Endodermal cell (in vitro differentiated cells): ENCODE measurements at regions not wholly inside any gene's neighbourhood (a gene's known extent, or its start where the extent isn't known, plus 50 kb on each side); places are given as distances from the start of the nearest gene placed in this dataset.
A peak's percentile ranks its signal among the peaks of the same experiment; 100 is the strongest.

ENCODE experiments used
- DNase-seq: peaks from one replicate; pipeline ENCODE4 v3.0.0-alpha.2; 2017
- H3K27ac ChIP-seq: 2 replicates; pipeline ENCODE4 v1.5.1; 2013; ENCODE audit warnings: mild to moderate bottlenecking, low read depth, low read length, moderate library complexity
- H3K27me3 ChIP-seq: 2 replicates; pipeline ENCODE4 v1.6.1; 2013; ENCODE audit warnings: mild to moderate bottlenecking, low read length, moderate library complexity; ENCODE audit not compliant: insufficient read depth, control insufficient read depth, poor library complexity, severe bottlenecking
- H3K36me3 ChIP-seq: 2 replicates; pipeline ENCODE4 v1.7.0; 2013; ENCODE audit warnings: mild to moderate bottlenecking, low read length, moderate library complexity; ENCODE audit not compliant: control insufficient read depth, insufficient read depth
- H3K4me1 ChIP-seq: one replicate; pipeline ENCODE4 v1.7.0; 2013; ENCODE audit warnings: low read length; ENCODE audit not compliant: control insufficient read depth, insufficient read depth
- H3K4me3 ChIP-seq: 2 replicates; pipeline ENCODE4 v1.5.1; 2013; ENCODE audit warnings: mild to moderate bottlenecking, low read length, moderate library complexity
- H3K9ac ChIP-seq: 2 replicates; pipeline ENCODE4 v1.6.1; 2013; ENCODE audit warnings: mild to moderate bottlenecking, low read length, moderate library complexity; ENCODE audit not compliant: poor library complexity, severe bottlenecking; ENCODE audit errors: extremely low read depth
- H3K9me3 ChIP-seq: 2 replicates; pipeline ENCODE4 v1.6.1; 2013; ENCODE audit warnings: mild to moderate bottlenecking, low read length, moderate library complexity; ENCODE audit not compliant: control insufficient read depth
- H3K27ac Mint-ChIP-seq: 2 replicates; pipeline ENCODE4 v1.8.0; 2020; ENCODE audit warnings: mixed read lengths
- H3K27me3 Mint-ChIP-seq: 2 replicates; pipeline ENCODE4 v1.8.0; 2021; ENCODE audit warnings: mild to moderate bottlenecking, mixed read lengths; ENCODE audit not compliant: insufficient read depth
- H3K36me3 Mint-ChIP-seq: 2 replicates; pipeline ENCODE4 v1.8.0; 2020; ENCODE audit warnings: low read depth, mixed read lengths
- H3K4me1 Mint-ChIP-seq: 2 replicates; pipeline ENCODE4 v1.8.0; 2020; ENCODE audit warnings: mixed read lengths
- H3K4me3 Mint-ChIP-seq: 2 replicates; pipeline ENCODE4 v1.8.0; 2020; ENCODE audit warnings: mild to moderate bottlenecking, moderate library complexity, mixed read lengths
- H3K9me3 Mint-ChIP-seq: 2 replicates; pipeline ENCODE4 v1.8.0; 2020; ENCODE audit warnings: mild to moderate bottlenecking, mixed read lengths
- WGBS, 2 experiments: methylation state at CpG; one replicate each; pipeline versions ENCODE4 v1.1.5 to v1.1.7; 2013; ENCODE audit warnings: missing lambda C conversion rate in 2 of 2, mixed read lengths in 1 of 2; ENCODE audit not compliant: insufficient coverage in 1 of 2, insufficient read length in 1 of 2; 5-methylcytosine and 5-hydroxymethylcytosine counted together
- TF ChIP-seq, protein P1 (sequence below): fragments of 200-600 bp; sonication (generic); conservative IDR thresholded peaks from 2 replicates; pipeline ENCODE4 v1.5.0; 2021; ENCODE audit warnings: antibody characterized with exemption, mild to moderate bottlenecking

DNA sequence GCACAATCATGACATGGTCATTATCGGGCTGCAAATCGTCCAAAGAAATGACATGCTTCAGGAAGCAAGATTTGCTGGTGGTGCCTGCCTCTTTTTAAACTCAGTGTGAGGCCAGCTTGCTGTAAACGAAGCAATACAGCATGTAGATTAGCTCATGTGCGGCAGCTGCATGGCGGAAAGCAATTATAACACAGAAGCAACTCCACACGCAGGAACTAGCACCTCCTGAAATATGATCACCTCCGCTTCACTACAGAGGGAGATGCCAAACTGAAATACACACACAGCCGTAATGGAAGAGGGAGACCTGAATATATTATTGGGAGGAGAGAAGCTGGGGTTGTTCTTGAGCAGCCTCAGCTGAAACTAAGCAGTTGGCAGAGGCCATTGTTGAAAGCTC, 312.5 kb downstream of the PSAT1 start:
- no peaks in the 10 kb centered on the region for H3K36me3 ChIP-seq
- WGBS, 2 experiments, result 85 to 92% methylated on average over 2 to 8 of the region's 8 CpGs
- H3K9ac ChIP-seq, result no peak overlapping the region
- peaks cover 9% of the 10 kb centered on the region for H3K9me3 Mint-ChIP-seq
- no peaks in the 10 kb centered on the region for H3K27me3 Mint-ChIP-seq
- H3K4me3 ChIP-seq, result no peak overlapping the region
- H3K27me3 ChIP-seq, result no peaks in the 10 kb centered on the region
- no peak for DNase-seq
- H3K27ac ChIP-seq, result peak overlapping the region; percentile 62
- no peaks in the 10 kb centered on the region for H3K36me3 Mint-ChIP-seq
- TF ChIP-seq, protein P1, sequence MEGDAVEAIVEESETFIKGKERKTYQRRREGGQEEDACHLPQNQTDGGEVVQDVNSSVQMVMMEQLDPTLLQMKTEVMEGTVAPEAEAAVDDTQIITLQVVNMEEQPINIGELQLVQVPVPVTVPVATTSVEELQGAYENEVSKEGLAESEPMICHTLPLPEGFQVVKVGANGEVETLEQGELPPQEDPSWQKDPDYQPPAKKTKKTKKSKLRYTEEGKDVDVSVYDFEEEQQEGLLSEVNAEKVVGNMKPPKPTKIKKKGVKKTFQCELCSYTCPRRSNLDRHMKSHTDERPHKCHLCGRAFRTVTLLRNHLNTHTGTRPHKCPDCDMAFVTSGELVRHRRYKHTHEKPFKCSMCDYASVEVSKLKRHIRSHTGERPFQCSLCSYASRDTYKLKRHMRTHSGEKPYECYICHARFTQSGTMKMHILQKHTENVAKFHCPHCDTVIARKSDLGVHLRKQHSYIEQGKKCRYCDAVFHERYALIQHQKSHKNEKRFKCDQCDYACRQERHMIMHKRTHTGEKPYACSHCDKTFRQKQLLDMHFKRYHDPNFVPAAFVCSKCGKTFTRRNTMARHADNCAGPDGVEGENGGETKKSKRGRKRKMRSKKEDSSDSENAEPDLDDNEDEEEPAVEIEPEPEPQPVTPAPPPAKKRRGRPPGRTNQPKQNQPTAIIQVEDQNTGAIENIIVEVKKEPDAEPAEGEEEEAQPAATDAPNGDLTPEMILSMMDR, result no peak
- H3K4me1 Mint-ChIP-seq, result peaks cover 22% of the 10 kb centered on the region
- peaks cover 4% of the 10 kb centered on the region for H3K4me1 ChIP-seq
- peaks cover 5% of the 10 kb centered on the region for H3K9me3 ChIP-seq
- no peak overlapping the region for H3K4me3 Mint-ChIP-seq
- no peak overlapping the region for H3K27ac Mint-ChIP-seq

DNA sequence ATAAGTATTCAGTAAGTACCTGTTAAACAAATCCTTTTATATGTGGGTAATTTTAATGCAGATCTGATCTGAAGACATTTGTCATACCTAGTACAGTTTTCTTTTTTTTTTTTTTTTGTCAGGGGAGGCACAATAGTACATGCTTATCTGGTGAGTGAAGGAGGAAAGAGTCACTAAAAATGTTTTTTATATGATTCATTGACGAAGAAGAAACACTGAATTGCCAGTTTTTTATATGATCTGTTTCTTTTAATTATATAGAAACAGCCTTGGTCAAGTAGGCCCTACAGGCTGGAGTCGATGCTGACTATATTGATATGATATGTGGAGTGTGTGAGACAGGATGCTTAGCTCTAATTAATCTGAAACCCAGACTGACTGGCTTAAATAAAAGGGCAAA, 315.2 kb downstream of the PSAT1 start:
- Mint-ChIP-seq H3K36me3 (no peaks in the 10 kb centered on the region), H3K4me3 (no peak overlapping the region), H3K27ac (no peak overlapping the region), H3K27me3 (no peaks in the 10 kb centered on the region), H3K4me1 (peaks cover 11% of the 10 kb centered on the region), H3K9me3 (peaks cover 9% of the 10 kb centered on the region)
- H3K27me3 ChIP-seq, result no peaks in the 10 kb centered on the region
- no peaks in the 10 kb centered on the region for H3K36me3 ChIP-seq
- H3K4me3 ChIP-seq, result no peak overlapping the region
- H3K9me3 ChIP-seq, result peaks cover 5% of the 10 kb centered on the region
- H3K9ac ChIP-seq, result no peak overlapping the region
- H3K4me1 ChIP-seq, result no peaks in the 10 kb centered on the region
- DNase-seq, result no peak
- H3K27ac ChIP-seq, result no peak overlapping the region
- TF ChIP-seq, protein P1, result no peak
- 83 to 84% methylated on average over 2 of the region's 2 CpGs for WGBS, 2 experiments

DNA sequence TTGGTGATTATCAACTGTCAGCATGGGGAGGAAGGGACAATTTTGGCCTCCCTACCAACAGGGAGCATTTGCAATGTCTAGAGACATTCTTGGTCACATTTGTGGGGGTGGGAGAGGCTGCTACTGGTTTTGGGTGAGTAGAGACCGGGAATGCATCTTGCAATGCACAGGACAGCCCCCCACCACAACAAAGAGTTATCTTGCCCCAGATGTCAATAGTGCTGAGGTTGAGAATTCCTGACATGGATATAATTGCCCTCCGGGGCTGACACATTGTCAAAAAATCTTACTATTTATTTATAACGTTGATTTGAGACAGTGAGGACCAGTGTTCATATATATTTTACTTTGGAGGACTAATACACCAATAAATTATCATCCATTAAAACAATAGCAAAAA, 316.1 kb downstream of the PSAT1 start:
- Histone ChIP-seq H3K9me3 (no peaks in the 10 kb centered on the region), H3K36me3 (no peaks in the 10 kb centered on the region), H3K27ac (no peak overlapping the region), H3K4me1 (no peaks in the 10 kb centered on the region), H3K9ac (no peak overlapping the region), H3K4me3 (no peak overlapping the region), H3K27me3 (no peaks in the 10 kb centered on the region)
- TF ChIP-seq, protein P1, result no peak
- Mint-ChIP-seq H3K27ac (no peak overlapping the region), H3K4me3 (no peak overlapping the region), H3K36me3 (no peaks in the 10 kb centered on the region), H3K4me1 (peaks cover 11% of the 10 kb centered on the region), H3K27me3 (no peaks in the 10 kb centered on the region), H3K9me3 (peaks cover 1% of the 10 kb centered on the region)
- 92% methylated on average over 2 of the region's 3 CpGs; no CpG with 5 or more reads in 1 of the 2 experiments for WGBS, 2 experiments
- no peak for DNase-seq
